ENCODE measurements at regions not wholly inside any gene's neighbourhood (a gene's known extent, or its start where the extent isn't known, plus 50 kb on each side); places are given as distances from the start of the nearest gene placed in this dataset.
A peak's percentile ranks its signal among the peaks of the same experiment; 100 is the strongest.

DNA sequence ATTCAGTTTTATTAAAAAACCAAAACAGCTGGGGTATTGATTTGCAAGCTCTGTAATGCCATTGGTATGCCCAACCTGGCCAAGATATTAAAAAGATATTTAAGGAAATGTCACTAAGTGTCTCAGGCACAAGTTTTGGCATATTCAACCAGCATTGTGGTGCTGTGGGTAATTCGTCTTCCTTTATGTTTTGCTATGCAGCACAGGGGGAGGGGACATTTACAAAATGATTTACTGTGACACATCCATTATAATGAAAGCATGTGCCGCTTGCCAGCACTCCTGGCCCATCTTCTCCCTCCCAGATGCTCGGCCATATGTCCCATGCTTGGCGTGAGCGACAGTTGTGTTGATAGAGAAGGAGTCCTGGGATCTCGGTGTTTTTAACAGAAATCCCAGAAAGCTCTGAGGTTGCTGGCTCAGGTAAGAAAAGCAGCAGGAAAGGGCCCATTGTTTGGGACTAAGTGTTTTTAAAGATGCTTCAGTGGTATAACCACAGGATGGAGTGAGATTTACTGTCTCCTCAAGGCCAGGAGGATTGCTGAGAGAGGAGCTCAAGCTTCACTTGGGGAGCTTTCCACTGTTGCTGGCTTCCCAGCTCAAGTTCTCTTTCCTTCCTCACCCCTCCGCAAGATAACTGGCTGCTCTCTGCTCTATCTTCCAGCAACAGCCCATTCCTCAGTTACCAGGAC, 158.2 kb upstream of the TSC22D2 start:
- no peak overlapping the region for H3K4me3 Mint-ChIP-seq
- no peaks in the 10 kb centered on the region for H3K36me3 Mint-ChIP-seq
- no peak overlapping the region for H3K27ac Mint-ChIP-seq
- H3K4me1 Mint-ChIP-seq = no peaks in the 10 kb centered on the region
- DNase-seq (no peak), ATAC-seq (ENCODE audit: low read depth in 2 of 2) (no peak)
- peaks cover 19 to 28% (median 24%) of the 10 kb centered on the region in 3 donors for H3K27me3 Mint-ChIP-seq
- H3K9me3 Mint-ChIP-seq = no peaks in the 10 kb centered on the region

DNA sequence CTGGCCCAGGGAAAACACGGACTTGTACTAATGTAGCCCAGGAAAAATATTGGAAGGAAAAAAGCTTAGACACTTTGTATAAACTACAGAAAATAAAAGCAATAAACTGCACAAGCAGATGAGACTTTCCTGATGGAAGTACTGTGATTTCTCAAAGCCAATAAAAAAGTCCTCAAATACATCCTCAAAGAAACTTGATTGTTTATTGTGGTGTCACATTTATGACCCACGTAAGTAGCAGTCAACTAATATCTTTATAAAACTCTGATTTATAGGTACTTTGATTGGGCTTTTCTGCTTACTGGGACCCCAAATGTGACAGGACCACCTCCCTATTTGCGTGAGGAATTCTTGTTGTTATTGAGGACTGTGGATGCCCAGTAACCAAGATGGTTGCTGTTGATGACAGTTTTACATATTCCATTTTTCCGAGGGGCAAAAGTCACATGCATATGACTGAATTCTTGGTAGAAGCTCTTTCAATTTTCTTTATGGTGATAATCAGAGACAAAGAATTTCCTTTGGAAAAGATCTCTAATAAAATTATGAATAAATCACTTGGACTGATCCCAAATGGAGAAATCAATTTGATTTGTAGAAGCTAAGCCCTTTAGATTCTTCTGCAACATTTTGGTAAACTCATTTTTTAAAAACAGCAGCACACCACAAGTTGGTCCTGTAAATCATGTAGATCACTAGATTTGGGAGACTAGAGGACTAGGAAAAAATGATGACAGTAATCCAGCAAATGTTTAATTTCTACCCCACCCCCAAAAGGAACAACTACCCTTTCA, 159.0 kb upstream of the TSC22D2 start:
- Mint-ChIP-seq H3K27ac (no peak overlapping the region), H3K4me1 (no peaks in the 10 kb centered on the region), H3K27me3 (peaks cover 19 to 32% (median 27%) of the 10 kb centered on the region in 3 donors), H3K9me3 (no peaks in the 10 kb centered on the region), H3K36me3 (no peaks in the 10 kb centered on the region), H3K4me3 (no peak overlapping the region)
- DNase-seq (no peak), ATAC-seq (ENCODE audit: low read depth in 2 of 2) (no peak)

DNA sequence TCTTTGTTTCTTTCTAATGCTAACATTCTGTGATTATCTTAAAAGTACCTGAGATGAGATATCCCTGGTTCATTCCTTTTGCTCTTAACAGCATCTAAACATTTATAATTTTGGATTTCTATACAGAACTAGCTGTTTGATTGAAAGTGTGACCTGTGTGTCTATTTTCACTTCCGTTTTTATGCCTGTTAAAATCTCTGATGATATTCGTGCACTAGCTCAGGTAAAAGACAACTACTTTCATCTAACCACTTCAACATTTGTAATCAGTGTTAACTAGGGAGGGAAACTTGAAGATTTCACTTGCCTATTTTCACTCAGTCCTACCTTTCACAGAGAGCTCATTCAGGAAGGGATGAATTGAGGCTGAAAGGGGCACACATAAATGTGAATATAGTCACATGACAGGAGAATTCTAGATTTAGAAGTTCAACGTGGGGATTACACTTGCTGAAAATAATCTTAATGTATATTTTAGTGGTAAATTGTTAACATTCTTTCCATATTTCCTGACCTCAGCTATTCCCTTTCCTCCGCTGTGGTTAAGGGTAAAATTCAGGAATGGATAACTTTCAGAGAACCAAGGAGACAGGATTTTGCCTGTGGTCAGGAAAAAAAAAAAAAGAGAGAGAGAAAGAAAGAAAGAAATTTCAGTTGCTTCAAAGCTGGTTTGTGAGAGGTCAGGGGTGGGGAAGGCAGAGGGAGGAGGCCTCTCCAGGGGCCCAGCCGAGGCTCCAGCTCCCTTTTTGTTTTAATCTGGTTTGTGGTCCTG, 159.8 kb upstream of the TSC22D2 start:
- no peak overlapping the region for H3K4me3 Mint-ChIP-seq
- no peaks in the 10 kb centered on the region for H3K36me3 Mint-ChIP-seq
- H3K27me3 Mint-ChIP-seq = peaks cover 19 to 40% (median 32%) of the 10 kb centered on the region in 3 donors
- no peak overlapping the region for H3K27ac Mint-ChIP-seq
- no peak for DNase-seq
- H3K4me1 Mint-ChIP-seq = no peaks in the 10 kb centered on the region
- no peak for ATAC-seq (ENCODE audit: low read depth in 2 of 2)
- no peaks in the 10 kb centered on the region for H3K9me3 Mint-ChIP-seq

DNA sequence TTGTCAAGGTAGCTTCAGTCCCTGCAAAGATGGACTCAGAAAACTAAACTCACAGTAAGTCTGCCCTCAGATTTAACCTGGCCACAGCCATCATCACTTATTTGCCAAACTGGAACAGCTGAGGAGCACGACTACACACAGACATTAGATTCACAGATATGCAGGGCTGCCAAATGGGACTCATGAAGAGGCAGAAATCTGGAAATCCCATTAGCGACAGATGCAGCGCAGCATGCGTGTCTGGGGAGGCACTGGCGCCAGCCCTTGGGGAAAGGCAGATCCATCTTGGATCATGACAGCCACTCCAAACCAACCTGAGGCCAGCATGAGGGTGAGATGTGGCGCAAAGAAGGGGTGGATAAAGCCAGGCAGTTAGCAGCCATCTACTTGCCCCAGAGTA, 160.7 kb upstream of the TSC22D2 start:
- Mint-ChIP-seq H3K36me3 (no peaks in the 10 kb centered on the region), H3K4me3 (no peak overlapping the region), H3K4me1 (no peaks in the 10 kb centered on the region), H3K27ac (peak overlapping the region in 1 of 6 donors; percentile 19), H3K27me3 (peaks cover 19 to 46% (median 33%) of the 10 kb centered on the region in 3 donors), H3K9me3 (no peaks in the 10 kb centered on the region)
- no peak for DNase-seq
- ATAC-seq (ENCODE audit: low read depth in 2 of 2) = no peak

DNA sequence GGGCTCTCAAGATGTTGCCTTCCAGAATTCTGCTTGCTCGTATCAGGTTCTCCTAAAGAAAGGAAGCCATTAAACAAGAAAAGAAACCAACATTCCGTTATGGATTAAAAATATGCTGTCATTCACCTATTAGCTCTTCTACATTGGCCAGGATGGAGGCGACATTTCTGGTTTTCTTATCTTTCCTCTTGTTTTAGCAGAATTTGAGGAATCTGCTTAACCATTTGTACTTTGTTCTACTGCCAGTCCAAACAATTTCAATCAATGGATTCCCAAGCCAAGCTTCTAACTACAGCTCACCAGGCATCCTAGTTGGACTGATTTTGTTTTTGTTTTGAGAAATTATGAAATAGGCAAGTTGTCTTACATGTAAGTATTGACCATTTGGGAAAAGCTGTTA, 164.6 kb upstream of the TSC22D2 start:
- DNase-seq = no peak
- peaks cover 13 to 44% (median 26%) of the 10 kb centered on the region in 3 donors for H3K27me3 Mint-ChIP-seq
- H3K36me3 Mint-ChIP-seq = no peaks in the 10 kb centered on the region
- no peaks in the 10 kb centered on the region for H3K4me1 Mint-ChIP-seq
- H3K27ac Mint-ChIP-seq = no peak overlapping the region
- no peaks in the 10 kb centered on the region for H3K9me3 Mint-ChIP-seq
- no peak for ATAC-seq (ENCODE audit: low read depth in 2 of 2)
- H3K4me3 Mint-ChIP-seq = no peak overlapping the region

DNA sequence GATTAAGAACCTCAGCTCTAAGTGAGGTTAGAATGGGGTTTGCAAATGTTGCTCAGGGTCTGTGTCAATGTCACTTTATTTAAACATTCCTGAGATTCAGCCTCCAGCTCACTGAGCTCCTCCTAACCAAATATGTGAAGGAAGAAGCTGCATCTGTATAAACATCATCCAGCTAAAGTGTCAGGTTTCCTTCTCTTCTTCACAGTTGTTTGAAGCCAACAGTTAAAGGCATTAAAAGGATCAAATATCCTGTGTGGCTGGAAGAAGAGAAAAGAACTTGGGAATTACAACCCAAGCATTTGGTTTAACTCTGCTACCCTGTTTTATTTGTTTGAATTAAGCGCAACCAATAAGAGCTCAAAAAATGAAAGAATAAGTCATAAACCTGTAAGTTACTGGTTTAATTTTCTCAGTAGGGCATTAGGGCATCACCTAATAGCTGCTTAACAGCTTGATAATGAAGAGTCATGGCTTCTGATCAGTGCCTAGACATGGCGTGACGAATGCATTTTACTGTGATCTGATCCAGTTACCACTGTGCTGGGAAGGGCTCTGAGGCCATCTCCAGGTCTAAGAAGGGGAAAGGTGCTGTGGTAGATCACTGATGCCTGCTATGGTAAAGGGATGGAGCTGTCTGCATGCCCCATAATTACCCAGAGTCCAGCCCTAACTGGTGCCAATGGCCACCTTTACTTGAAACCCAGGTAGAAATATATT, 165.7 kb upstream of the TSC22D2 start:
- Mint-ChIP-seq H3K9me3 (no peaks in the 10 kb centered on the region), H3K36me3 (no peaks in the 10 kb centered on the region), H3K4me3 (no peak overlapping the region), H3K27ac (no peak overlapping the region), H3K4me1 (no peaks in the 10 kb centered on the region), H3K27me3 (peaks cover 10 to 44% (median 20%) of the 10 kb centered on the region in 3 donors)
- ATAC-seq (ENCODE audit: low read depth in 2 of 2) (no peak), DNase-seq (no peak)

DNA sequence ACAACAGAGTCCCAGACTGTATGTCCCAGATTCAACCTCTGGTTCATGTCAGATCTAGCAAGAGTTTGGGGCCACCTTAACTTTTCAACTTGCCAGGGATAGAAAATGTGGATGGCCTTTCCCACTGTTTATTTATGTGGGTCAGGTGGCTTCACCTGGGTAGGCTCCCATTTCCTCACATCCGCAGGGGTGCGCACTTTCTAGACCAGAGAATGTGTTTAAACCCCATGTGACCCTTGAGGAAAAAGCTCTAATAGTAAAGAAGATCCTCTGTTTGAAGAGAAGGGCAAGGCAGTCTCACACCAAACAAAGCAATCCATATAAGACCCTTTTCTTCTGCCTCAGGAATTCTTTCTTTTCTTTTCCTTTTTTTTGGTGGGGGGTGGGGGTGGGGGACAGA, 167.2 kb upstream of the TSC22D2 start:
- Mint-ChIP-seq H3K4me1 (no peaks in the 10 kb centered on the region), H3K4me3 (no peak overlapping the region), H3K27ac (no peak overlapping the region), H3K9me3 (no peaks in the 10 kb centered on the region), H3K36me3 (no peaks in the 10 kb centered on the region), H3K27me3 (peaks cover 7 to 40% (median 15%) of the 10 kb centered on the region in 3 donors)
- DNase-seq = no peak
- no peak for ATAC-seq (ENCODE audit: low read depth in 2 of 2)

DNA sequence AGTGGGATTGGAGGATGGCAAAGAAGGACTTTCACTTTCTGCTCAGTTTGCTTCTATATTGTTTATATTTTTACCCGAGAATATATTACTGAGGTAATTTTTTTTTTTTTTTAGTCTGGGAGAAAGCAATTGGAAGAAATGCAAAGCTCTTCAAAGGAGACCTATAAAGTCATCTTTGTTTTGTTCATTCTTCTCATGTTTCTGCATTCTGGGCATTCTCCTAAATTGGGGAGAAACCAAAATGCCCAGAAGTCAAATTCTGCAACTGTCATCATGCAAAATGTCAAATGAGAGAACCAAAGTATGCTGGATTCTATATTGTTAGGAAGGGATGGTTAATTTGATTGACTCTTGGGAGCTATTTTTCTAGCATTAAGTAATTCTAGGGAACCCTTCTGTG, 168.3 kb upstream of the TSC22D2 start:
- H3K4me3 Mint-ChIP-seq = no peak overlapping the region
- peaks cover 7 to 28% (median 10%) of the 10 kb centered on the region in 3 donors for H3K27me3 Mint-ChIP-seq
- H3K9me3 Mint-ChIP-seq = no peaks in the 10 kb centered on the region
- ATAC-seq (ENCODE audit: low read depth in 2 of 2) (no peak), DNase-seq (no peak)
- no peaks in the 10 kb centered on the region for H3K4me1 Mint-ChIP-seq
- no peak overlapping the region for H3K27ac Mint-ChIP-seq
- H3K36me3 Mint-ChIP-seq = no peaks in the 10 kb centered on the region

DNA sequence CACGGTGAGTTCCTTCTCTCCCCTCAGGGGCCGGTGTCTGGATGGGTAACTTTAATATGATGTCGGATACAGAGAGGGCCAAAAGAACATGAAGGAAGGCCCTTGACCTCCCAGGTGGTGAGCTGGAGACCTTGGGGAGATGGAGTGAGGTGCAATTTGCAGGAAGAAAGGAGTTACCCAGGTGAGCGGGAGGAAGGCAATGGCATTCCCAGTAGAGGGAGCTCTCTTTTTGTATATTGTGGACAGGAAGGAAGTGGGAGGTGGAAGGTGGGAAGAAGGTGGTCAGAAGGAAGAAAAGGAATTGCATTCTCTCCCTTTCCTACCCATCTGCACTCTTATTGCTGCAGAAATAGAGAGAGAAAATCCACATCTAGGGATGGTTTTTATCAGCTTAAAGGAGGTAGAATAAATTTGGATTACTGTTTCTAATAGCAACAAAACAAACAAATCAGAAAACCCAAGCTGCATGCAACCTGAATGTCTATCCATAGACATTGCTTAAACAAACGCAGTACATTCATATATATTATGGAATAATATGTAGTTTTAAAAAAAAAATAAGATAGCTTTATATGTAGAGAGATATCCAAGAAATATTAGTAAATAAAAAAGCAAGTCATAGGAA, 169.0 kb upstream of the TSC22D2 start:
- DNase-seq (no peak), ATAC-seq (ENCODE audit: low read depth in 2 of 2) (no peak)
- no peaks in the 10 kb centered on the region for H3K36me3 Mint-ChIP-seq
- H3K4me3 Mint-ChIP-seq = no peak overlapping the region
- H3K4me1 Mint-ChIP-seq = no peaks in the 10 kb centered on the region
- no peaks in the 10 kb centered on the region for H3K9me3 Mint-ChIP-seq
- H3K27ac Mint-ChIP-seq = peak overlapping the region in 1 of 6 donors; percentile 27
- peaks cover 7 to 22% (median 7%) of the 10 kb centered on the region in 3 donors for H3K27me3 Mint-ChIP-seq

DNA sequence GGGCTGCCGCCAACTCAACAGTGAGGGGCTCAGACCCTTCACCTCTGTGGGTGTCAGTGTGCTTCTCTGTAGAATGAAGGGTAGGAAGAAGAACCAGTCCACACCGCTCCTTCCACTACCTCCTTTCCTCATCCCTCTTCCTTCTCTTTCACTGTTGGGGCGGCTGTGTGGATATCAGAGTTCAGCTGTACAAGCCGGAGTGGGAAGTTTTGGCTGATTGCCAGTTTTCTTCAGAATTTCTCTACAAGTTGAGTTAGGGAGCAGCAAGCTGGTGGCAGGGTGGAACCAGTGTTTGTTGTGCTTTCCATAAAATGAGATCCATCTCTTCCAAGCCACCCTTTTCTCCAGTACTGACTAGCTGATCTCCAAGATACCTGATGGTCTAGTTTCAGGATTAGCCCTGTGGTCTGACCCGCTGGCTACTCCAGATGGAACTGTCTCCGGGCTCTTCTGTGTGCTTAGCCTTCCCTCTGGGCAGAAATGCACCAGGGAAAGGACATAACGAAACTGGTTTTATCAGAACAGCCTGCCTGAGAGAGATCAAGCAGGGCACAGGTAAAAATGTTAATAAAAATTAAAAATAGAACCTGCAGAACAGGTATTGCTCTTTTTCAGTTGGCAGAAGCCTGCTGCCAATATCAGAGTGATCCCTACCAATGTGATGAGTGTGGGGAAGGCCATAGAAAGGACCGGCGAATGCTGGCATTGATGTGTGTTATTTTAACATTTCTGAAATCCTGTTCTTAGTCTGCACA, 169.9 kb upstream of the TSC22D2 start:
- no peak for ATAC-seq (ENCODE audit: low read depth in 2 of 2)
- Mint-ChIP-seq H3K9me3 (no peaks in the 10 kb centered on the region), H3K4me1 (no peaks in the 10 kb centered on the region), H3K36me3 (no peaks in the 10 kb centered on the region), H3K4me3 (no peak overlapping the region), H3K27ac (no peak overlapping the region), H3K27me3 (peaks cover 0 to 13% (median 7%) of the 10 kb centered on the region in 3 donors)
- DNase-seq = no peak

DNA sequence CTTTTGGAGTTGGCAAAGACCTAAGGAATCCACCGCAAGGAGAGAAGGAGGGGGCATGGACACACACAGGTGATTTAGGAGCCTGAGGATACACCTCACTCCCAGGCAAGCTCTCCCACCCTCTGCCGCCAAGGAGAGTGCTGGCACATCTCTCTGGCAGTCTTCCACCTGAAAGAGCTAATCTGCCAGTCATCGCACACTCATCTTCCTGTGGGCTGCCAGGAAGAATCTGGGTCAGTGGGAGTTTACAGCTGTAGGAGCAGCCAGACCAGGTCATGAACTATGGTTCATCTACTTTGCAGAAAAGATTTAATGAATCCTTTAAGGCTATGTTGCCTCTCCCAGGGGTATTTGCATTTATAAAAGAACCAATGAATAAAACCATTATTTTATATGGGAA, 170.6 kb upstream of the TSC22D2 start:
- Mint-ChIP-seq H3K9me3 (no peaks in the 10 kb centered on the region), H3K4me1 (no peaks in the 10 kb centered on the region), H3K4me3 (no peak overlapping the region), H3K27me3 (peaks cover 0 to 8% (median 7%) of the 10 kb centered on the region in 3 donors), H3K36me3 (no peaks in the 10 kb centered on the region), H3K27ac (no peak overlapping the region)
- DNase-seq (no peak), ATAC-seq (ENCODE audit: low read depth in 2 of 2) (no peak)

DNA sequence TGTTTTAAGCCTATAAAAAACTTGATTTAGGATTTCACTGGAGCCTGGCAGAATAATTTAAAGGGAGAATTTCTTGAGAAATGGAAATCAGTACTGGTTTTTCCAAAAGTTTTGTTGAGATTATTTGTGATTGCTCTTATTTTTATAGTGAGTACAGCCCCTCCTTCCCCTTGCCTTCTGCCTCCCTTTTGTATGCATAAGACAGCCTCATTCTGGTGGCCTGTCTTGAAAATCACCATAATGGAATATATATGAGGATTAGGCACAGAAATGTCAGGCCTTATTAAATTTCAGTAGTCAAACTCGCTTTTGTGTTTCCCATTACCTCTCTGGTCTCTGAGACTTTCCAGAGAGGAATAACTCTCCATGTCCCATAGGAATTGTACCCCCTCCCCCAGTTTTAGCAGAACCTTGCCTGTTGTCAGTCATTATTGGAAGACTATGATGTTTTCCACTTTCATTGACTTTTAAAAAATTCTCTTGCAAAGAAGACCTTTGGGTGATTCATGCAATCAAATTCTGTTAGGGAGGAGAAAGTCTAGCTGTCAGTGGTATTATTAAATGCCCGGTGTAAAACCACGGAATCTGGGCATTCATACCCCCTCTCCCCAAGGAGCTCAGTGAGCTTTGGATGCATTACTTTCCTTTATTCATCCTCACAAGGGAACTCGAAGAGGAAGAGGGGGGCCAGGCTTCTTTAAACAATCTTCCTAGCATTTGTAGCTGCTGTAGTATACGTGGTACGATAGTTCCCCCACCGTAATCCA, 171.6 kb upstream of the TSC22D2 start:
- H3K9me3 Mint-ChIP-seq = no peaks in the 10 kb centered on the region
- ATAC-seq (ENCODE audit: low read depth in 2 of 2) = no peak
- H3K27ac Mint-ChIP-seq = peak overlapping the region in 1 of 6 donors; percentile 13
- no peaks in the 10 kb centered on the region for H3K36me3 Mint-ChIP-seq
- H3K4me1 Mint-ChIP-seq = no peaks in the 10 kb centered on the region
- H3K27me3 Mint-ChIP-seq = peaks cover 0 to 8% (median 7%) of the 10 kb centered on the region in 3 donors
- no peak for DNase-seq
- no peak overlapping the region for H3K4me3 Mint-ChIP-seq

Data from naive B cell (primary cell).